GM12878 (cell line): ENCODE measurements at regions not wholly inside any gene's neighbourhood (a gene's known extent, or its start where the extent isn't known, plus 50 kb on each side); places are given as distances from the start of the nearest gene placed in this dataset.

Experiments
- ATAC-seq: fragments of 200-7000 bp; cut with Tn5 transposase; 3 replicates; pipeline ENCODE4 v1.9.1; 2020; ENCODE audit warnings: mild to moderate bottlenecking, moderate library complexity
- BruUV-seq: library from RNA; stranded (reverse); fragments of 400-500 nt; replicated peaks from 2 replicates; lab custom pipeline; 2021; lab: Mats Ljungman, UMichigan
- CTCF ChIA-PET: fragments of 300-600 bp; sonication (Branson Sonifier 250); formaldehyde crosslinking; extraction: SDS; loops from one replicate; lab custom pipeline; 2021; ENCODE audit warnings: inconsistent platforms; lab: Yijun Ruan, JAX
- POLR2A ChIA-PET: fragments of 350-600 bp; formaldehyde crosslinking; extraction: SDS; loops from one replicate; lab custom pipeline; 2021; ENCODE audit warnings: inconsistent platforms; lab: Charles Lee
- RAD21 ChIA-PET: fragments of 300-600 bp; sonication (Branson Sonifier 250); formaldehyde crosslinking; loops from one replicate; lab custom pipeline; 2023; ENCODE audit warnings: antibody characterized with exemption; ENCODE audit not compliant: unreplicated experiment; lab: Charles Lee
- SMC1A ChIA-PET: fragments of 300-600 bp; sonication (Branson Sonifier 250); formaldehyde crosslinking; loops from one replicate; lab custom pipeline; 2023; ENCODE audit not compliant: unreplicated experiment, uncharacterized antibody; lab: Charles Lee
- DNase-seq: peaks from one replicate; pipeline ENCODE4 v3.0.0-alpha.2; 2011; ENCODE audit warnings: low read depth, low spot score
- FAIRE-seq: peaks from 3 replicates; lab custom pipeline; 2011; peaks lifted over from hg19 to GRCh38; lab: Jason Lieb, UNC
- H2AFZ ChIP-seq: 2 replicates; pipeline ENCODE4 v1.6.0; 2011; ENCODE audit warnings: low read depth, low read length, control low read depth; ENCODE audit not compliant: control insufficient read depth
- H3K27ac ChIP-seq: 2 replicates; pipeline ENCODE4 v1.5.1; 2011; ENCODE audit warnings: control low read depth; ENCODE audit not compliant: control insufficient read depth, insufficient read depth
- H3K27me3 ChIP-seq, 2 experiments: replicated peaks in 1 of 2; 2 replicates each; pipeline versions ENCODE4 v1.6.0 to v1.6.1; 2011; ENCODE audit warnings: low read length in 1 of 2; ENCODE audit not compliant: control insufficient read depth in 2 of 2, insufficient read depth in 2 of 2
- H3K36me3 ChIP-seq, 2 experiments: 2 replicates each; pipeline ENCODE4 v1.5.1; 2011; ENCODE audit warnings: low read length in 1 of 2; ENCODE audit not compliant: control insufficient read depth in 2 of 2, insufficient read depth in 2 of 2
- H3K4me1 ChIP-seq: 2 replicates; pipeline ENCODE4 v1.6.1; 2011; ENCODE audit warnings: mild to moderate bottlenecking, low read length, moderate library complexity, mixed read lengths; ENCODE audit not compliant: control insufficient read depth, insufficient read depth
- H3K4me2 ChIP-seq: 2 replicates; pipeline ENCODE4 v1.6.0; 2011; ENCODE audit warnings: control low read depth; ENCODE audit not compliant: control insufficient read depth, insufficient read depth
- H3K4me3 ChIP-seq: fragments of 200-600 bp; sonication (generic); 2 replicates; pipeline ENCODE4 v1.5.1; 2016
- H3K79me2 ChIP-seq: 2 replicates; pipeline ENCODE4 v1.6.0; 2011; ENCODE audit warnings: low read length; ENCODE audit not compliant: control insufficient read depth, insufficient read depth
- H3K9ac ChIP-seq: 2 replicates; pipeline ENCODE4 v1.8.0; 2011; ENCODE audit warnings: low read length, control low read depth, mixed read lengths; ENCODE audit not compliant: control insufficient read depth, insufficient read depth
- H3K9me3 ChIP-seq: replicated peaks from 3 replicates; pipeline ENCODE4 v1.5.1; 2011; ENCODE audit warnings: mild to moderate bottlenecking, low read length; ENCODE audit not compliant: control insufficient read depth, insufficient read depth
- H4K20me1 ChIP-seq: 2 replicates; pipeline ENCODE4 v1.6.0; 2011; ENCODE audit not compliant: control insufficient read depth, insufficient read depth
- ATF2 ChIP-seq: IDR thresholded peaks from 2 replicates; pipeline ENCODE4 v1.6.1; 2012; ENCODE audit warnings: low read length, inconsistent platforms
- CBX5 ChIP-seq: sonication (generic); IDR thresholded peaks from 2 replicates; pipeline ENCODE4 v1.6.1; 2016; ENCODE audit warnings: low read depth, moderate library complexity, mild to moderate bottlenecking, inconsistent platforms
- IKZF1 ChIP-seq: fragments of 450-650 bp; conservative IDR thresholded peaks from 2 replicates; pipeline ENCODE4 v1.6.1; 2017; ENCODE audit warnings: antibody characterized with exemption, mild to moderate bottlenecking
- IKZF2 ChIP-seq, 2 experiments: fragments of 450-650 bp; IDR thresholded peaks; 2 replicates each; pipeline ENCODE4 v1.6.1; 2017; ENCODE audit warnings: mild to moderate bottlenecking in 2 of 2, moderate library complexity in 2 of 2
- IRF5 ChIP-seq: fragments of 450-650 bp; IDR thresholded peaks from 2 replicates; pipeline ENCODE4 v1.6.1; 2017; ENCODE audit warnings: borderline replicate concordance
- KAT2A ChIP-seq: conservative IDR thresholded peaks from 2 replicates; pipeline ENCODE4 v1.6.1; 2011; ENCODE audit warnings: low read depth, low read length; ENCODE audit not compliant: control insufficient read depth
- MYC ChIP-seq: IDR thresholded peaks from 2 replicates; pipeline ENCODE4 v1.6.1; 2011; ENCODE audit warnings: mild to moderate bottlenecking, low read length, moderate library complexity, inconsistent platforms; ENCODE audit not compliant: insufficient read depth, insufficient replicate concordance, insufficient read length, severe bottlenecking
- NFXL1 ChIP-seq: fragments of 450-650 bp; IDR thresholded peaks from 2 replicates; pipeline ENCODE4 v1.6.1; 2017; ENCODE audit warnings: antibody characterized with exemption, mild to moderate bottlenecking, borderline replicate concordance
- NR2C2 ChIP-seq: IDR thresholded peaks from 2 replicates; pipeline ENCODE4 v1.6.1; 2011; ENCODE audit warnings: borderline replicate concordance, low read depth; ENCODE audit not compliant: control insufficient read depth, insufficient read length
- NR2F1 ChIP-seq: fragments of 450-650 bp; conservative IDR thresholded peaks from 2 replicates; pipeline ENCODE4 v1.6.1; 2017; ENCODE audit warnings: mild to moderate bottlenecking
- POLR2AphosphoS2 ChIP-seq: IDR thresholded peaks from 2 replicates; pipeline ENCODE4 v1.6.1; 2011; ENCODE audit warnings: low read depth, mild to moderate bottlenecking, low read length, improper control_type of control experiment, moderate library complexity
- SIN3A ChIP-seq: IDR thresholded peaks from 2 replicates; pipeline ENCODE4 v1.6.1; 2012; ENCODE audit warnings: low read depth, low read length, improper control_type of control experiment
- SMARCA5 ChIP-seq: fragments of 450-650 bp; IDR thresholded peaks from 2 replicates; pipeline ENCODE4 v1.6.1; 2017; ENCODE audit warnings: mild to moderate bottlenecking
- SMC3 ChIP-seq: IDR thresholded peaks from 2 replicates; pipeline ENCODE4 v1.6.1; 2011; ENCODE audit warnings: low read length, improper control_type of control experiment, borderline replicate concordance
- SREBF1 ChIP-seq: IDR thresholded peaks from 2 replicates; pipeline ENCODE4 v1.6.1; 2012; ENCODE audit warnings: mild to moderate bottlenecking, low read length
- TARDBP ChIP-seq: IDR thresholded peaks from 2 replicates; pipeline ENCODE4 v1.6.1; 2016; ENCODE audit warnings: borderline replicate concordance
- ZNF24 ChIP-seq: fragments of 450-650 bp; IDR thresholded peaks from 2 replicates; pipeline ENCODE4 v1.6.1; 2017; ENCODE audit warnings: antibody characterized with exemption, mild to moderate bottlenecking
- WGBS: methylation state at CpG from one replicate; pipeline ENCODE4 v1.1.6; 2016; ENCODE audit warnings: low lambda C conversion rate; ENCODE audit not compliant: insufficient replicate concordance, insufficient coverage; ENCODE audit errors: missing lambda C conversion rate; 5-methylcytosine and 5-hydroxymethylcytosine counted together
- in situ Hi-C: fragments of 300-500 bp; cut with MboI; formaldehyde crosslinking; loops from 9 replicates; pipeline ENCODE4 v1.14.3; 2018; ENCODE audit warnings: mixed read lengths
- intact Hi-C: fragments of 100-400 bp; cut with micrococcal nuclease; formaldehyde crosslinking; loops from one replicate; pipeline ENCODE4 v1.14.2; 2022; ENCODE audit not compliant: unreplicated experiment
- TF ChIP-seq, protein P1 (sequence below): IDR thresholded peaks from 2 replicates; pipeline ENCODE4 v1.6.1; 2011; ENCODE audit warnings: borderline replicate concordance, low read depth, mild to moderate bottlenecking, moderate library complexity, mixed read lengths, low read length; ENCODE audit not compliant: insufficient read depth; ENCODE audit errors: extremely low read length

DNA sequence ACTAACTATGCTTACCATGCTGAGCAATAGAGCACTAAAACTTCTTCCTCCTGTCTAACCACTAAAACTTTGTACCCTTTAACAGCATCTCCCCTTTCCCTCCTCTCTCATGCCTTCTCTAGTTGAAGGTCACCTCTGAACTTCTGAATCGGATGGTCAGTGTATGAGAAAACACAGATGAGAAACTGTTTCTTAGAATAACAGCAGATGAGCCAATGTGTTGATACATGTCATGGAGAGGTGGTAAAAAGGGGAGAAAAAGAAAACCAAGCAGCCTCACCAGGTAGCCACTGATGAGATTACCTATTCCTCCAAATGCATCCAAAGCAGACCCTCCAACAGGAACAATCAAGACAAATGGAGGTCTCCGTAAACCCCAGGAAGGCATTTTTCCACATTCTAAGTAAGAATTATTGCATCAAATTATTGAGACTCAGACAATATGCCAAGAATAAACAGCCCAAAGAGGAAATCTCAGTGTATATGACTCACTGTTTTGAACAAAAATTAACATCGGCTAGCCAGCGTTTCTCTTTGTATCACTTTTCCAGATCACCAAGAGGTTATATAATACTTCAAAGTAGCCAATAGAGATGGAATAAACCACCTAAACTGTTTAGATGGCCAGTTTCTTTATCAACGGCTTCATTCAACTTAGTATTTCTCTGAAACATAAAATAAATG is 793.3 kb upstream of the SOX9 start:
- H4K20me1 ChIP-seq = no peaks in the 10 kb centered on the region
- RAD21 ChIA-PET = no interaction called here
- H3K27me3 ChIP-seq = no peaks in the 10 kb centered on the region
- BruUV-seq = no TSS peak
- ATAC-seq (no peak), FAIRE-seq (no peak)
- no peak overlapping the region for H3K4me3 ChIP-seq
- no peak overlapping the region for H3K27ac ChIP-seq
- in situ Hi-C loops = no loop called here
- TF ChIP-seq TARDBP (no peak), IKZF2 (IDR thresholded peaks at IDR 0.05) (no peak), IRF5 (no peak), SREBF1 (no peak), ATF2 (no peak), KAT2A (no peak), NFXL1 (no peak), POLR2AphosphoS2 (no peak), CBX5 (no peak), MYC (no peak), NR2C2 (no peak), SIN3A (no peak), SMARCA5 (no peak), ZNF24 (no peak), SMC3 (no peak), IKZF1 (no peak), NR2F1 (no peak)
- TF ChIP-seq, protein P1, sequence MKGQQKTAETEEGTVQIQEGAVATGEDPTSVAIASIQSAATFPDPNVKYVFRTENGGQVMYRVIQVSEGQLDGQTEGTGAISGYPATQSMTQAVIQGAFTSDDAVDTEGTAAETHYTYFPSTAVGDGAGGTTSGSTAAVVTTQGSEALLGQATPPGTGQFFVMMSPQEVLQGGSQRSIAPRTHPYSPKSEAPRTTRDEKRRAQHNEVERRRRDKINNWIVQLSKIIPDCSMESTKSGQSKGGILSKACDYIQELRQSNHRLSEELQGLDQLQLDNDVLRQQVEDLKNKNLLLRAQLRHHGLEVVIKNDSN = no peak
- TF ChIP-seq, all 136 proteins: peak for 0
- Histone ChIP-seq H3K79me2 (no peaks in the 10 kb centered on the region), H3K4me1 (no peaks in the 10 kb centered on the region), H3K36me3 (no peaks in the 10 kb centered on the region), H3K9me3 (no peaks in the 10 kb centered on the region), H3K9ac (no peak overlapping the region), H2AFZ (no peak overlapping the region), H3K4me2 (no peak overlapping the region)
- SMC1A ChIA-PET = no interaction called here
- no peak for DNase-seq
- intact Hi-C loops = no loop called here
- CTCF ChIA-PET = no interaction called here
- POLR2A ChIA-PET = no interaction called here
- WGBS = 38% methylated on average over 5 of the region's 5 CpGs
